ENCODE measurements at regions not wholly inside any gene's neighbourhood (a gene's known extent, or its start where the extent isn't known, plus 50 kb on each side); places are given as distances from the start of the nearest gene placed in this dataset.

- no peak overlapping the region for H3K4me3 ChIP-seq (ENCODE audit: low read length)
- no peaks in the 10 kb centered on the region for H3K9me2 ChIP-seq (replicated peaks; ENCODE audit: low read length)
- POLR2A ChIA-PET (ENCODE audit: unreplicated experiment), result no interaction called here
- H3K9ac ChIP-seq (ENCODE audit: low read length), result no peak overlapping the region
- no peaks in the 10 kb centered on the region for H3K79me2 ChIP-seq (ENCODE audit: low read length)
- H4K20me1 ChIP-seq (ENCODE audit: low read length), result no peaks in the 10 kb centered on the region
- H3K4me2 ChIP-seq (ENCODE audit: low read length), result no peak overlapping the region
- no peak overlapping the region for H2AFZ ChIP-seq (ENCODE audit: low read length)
- H3K27me3 ChIP-seq (ENCODE audit: low read length), result no peaks in the 10 kb centered on the region
- H3K9me3 ChIP-seq (ENCODE audit: low read length), result peaks cover 13% of the 10 kb centered on the region; the same call in 1 of the 2 replicates
- TF ChIP-seq, protein P1, sequence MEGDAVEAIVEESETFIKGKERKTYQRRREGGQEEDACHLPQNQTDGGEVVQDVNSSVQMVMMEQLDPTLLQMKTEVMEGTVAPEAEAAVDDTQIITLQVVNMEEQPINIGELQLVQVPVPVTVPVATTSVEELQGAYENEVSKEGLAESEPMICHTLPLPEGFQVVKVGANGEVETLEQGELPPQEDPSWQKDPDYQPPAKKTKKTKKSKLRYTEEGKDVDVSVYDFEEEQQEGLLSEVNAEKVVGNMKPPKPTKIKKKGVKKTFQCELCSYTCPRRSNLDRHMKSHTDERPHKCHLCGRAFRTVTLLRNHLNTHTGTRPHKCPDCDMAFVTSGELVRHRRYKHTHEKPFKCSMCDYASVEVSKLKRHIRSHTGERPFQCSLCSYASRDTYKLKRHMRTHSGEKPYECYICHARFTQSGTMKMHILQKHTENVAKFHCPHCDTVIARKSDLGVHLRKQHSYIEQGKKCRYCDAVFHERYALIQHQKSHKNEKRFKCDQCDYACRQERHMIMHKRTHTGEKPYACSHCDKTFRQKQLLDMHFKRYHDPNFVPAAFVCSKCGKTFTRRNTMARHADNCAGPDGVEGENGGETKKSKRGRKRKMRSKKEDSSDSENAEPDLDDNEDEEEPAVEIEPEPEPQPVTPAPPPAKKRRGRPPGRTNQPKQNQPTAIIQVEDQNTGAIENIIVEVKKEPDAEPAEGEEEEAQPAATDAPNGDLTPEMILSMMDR (conservative IDR thresholded peaks at IDR 0.05; ENCODE audit: low read depth, low read length), result no peak
- TF ChIP-seq EZH2phosphoT487 (IDR thresholded peaks at IDR 0.05; ENCODE audit: borderline replicate concordance, low read length), result no peak
- TF ChIP-seq EZH2 (IDR thresholded peaks at IDR 0.05; ENCODE audit: low read length, unreplicated experiment), result no peak
- no peak overlapping the region for H3K27ac ChIP-seq (ENCODE audit: low read length)
- no TSS peak for BruUV-seq (replicated peaks)
- intact Hi-C loops (cut with micrococcal nuclease), result no loop called here
- DNase-seq (no peak), ATAC-seq (no peak)
- CTCF ChIA-PET, result no interaction called here
- H3K4me1 ChIP-seq (ENCODE audit: insufficient read depth, low read length), result no peaks in the 10 kb centered on the region
- H3F3A ChIP-seq (ENCODE audit: low read length, unreplicated experiment), result no peaks in the 10 kb centered on the region
- H3K36me3 ChIP-seq (ENCODE audit: low read depth, low read length), result no peaks in the 10 kb centered on the region
Observed at GRCh38 chr20:40286975-40287531, 402.0 kb downstream of the MAFB start.

DNA sequence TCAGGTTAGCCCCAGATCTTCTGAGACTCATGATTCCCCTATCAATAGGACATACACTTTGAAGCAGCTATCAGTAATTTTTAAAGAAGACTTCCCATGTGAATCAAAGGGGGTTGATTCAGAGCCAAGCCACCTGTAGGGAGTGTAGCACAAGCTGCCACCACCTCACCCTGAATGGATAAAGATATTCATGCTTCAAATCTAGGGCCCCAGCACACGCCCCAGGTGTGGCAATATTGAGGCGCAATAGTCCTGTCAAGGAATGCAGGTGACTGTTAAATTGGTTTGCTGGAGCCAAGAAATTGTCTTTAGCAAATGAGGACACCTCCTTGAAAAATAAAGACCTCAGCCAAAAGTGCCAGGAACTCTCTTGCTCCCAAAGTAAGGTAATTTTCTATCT is 404.4 kb downstream of the MAFB start:
- BruUV-seq (replicated peaks), result no TSS peak
- TF ChIP-seq EZH2 (IDR thresholded peaks at IDR 0.05; ENCODE audit: low read length, unreplicated experiment) (no peak), EZH2phosphoT487 (IDR thresholded peaks at IDR 0.05; ENCODE audit: borderline replicate concordance, low read length) (no peak)
- TF ChIP-seq, protein P1 (conservative IDR thresholded peaks at IDR 0.05; ENCODE audit: low read depth, low read length), result no peak
- intact Hi-C loops (cut with micrococcal nuclease), result no loop called here
- Histone ChIP-seq H3K79me2 (ENCODE audit: low read length) (no peaks in the 10 kb centered on the region), H3K36me3 (ENCODE audit: low read depth, low read length) (no peaks in the 10 kb centered on the region), H3K4me3 (ENCODE audit: low read length) (no peak overlapping the region), H3K27me3 (ENCODE audit: low read length) (no peaks in the 10 kb centered on the region), H3K9me3 (ENCODE audit: low read length) (peaks cover 8% of the 10 kb centered on the region; the same call in 1 of the 2 replicates), H3K4me1 (ENCODE audit: insufficient read depth, low read length) (no peaks in the 10 kb centered on the region), H3K4me2 (ENCODE audit: low read length) (no peak overlapping the region), H3K27ac (ENCODE audit: low read length) (no peak overlapping the region), H3K9me2 (replicated peaks; ENCODE audit: low read length) (no peaks in the 10 kb centered on the region), H3F3A (ENCODE audit: low read length, unreplicated experiment) (no peaks in the 10 kb centered on the region), H3K9ac (ENCODE audit: low read length) (no peak overlapping the region), H2AFZ (ENCODE audit: low read length) (no peak overlapping the region), H4K20me1 (ENCODE audit: low read length) (no peaks in the 10 kb centered on the region)
- CTCF ChIA-PET, result no interaction called here
- POLR2A ChIA-PET (ENCODE audit: unreplicated experiment), result no interaction called here
- no peak for ATAC-seq
- no peak for DNase-seq

- Histone ChIP-seq H3K9me3 (ENCODE audit: low read length) (peaks cover 8% of the 10 kb centered on the region; the same call in 1 of the 2 replicates), H3K9ac (ENCODE audit: low read length) (no peak overlapping the region), H3F3A (ENCODE audit: low read length, unreplicated experiment) (no peaks in the 10 kb centered on the region), H3K27ac (ENCODE audit: low read length) (no peak overlapping the region), H3K4me2 (ENCODE audit: low read length) (no peak overlapping the region), H3K27me3 (ENCODE audit: low read length) (no peaks in the 10 kb centered on the region), H4K20me1 (ENCODE audit: low read length) (no peaks in the 10 kb centered on the region), H2AFZ (ENCODE audit: low read length) (no peak overlapping the region), H3K79me2 (ENCODE audit: low read length) (no peaks in the 10 kb centered on the region), H3K36me3 (ENCODE audit: low read depth, low read length) (no peaks in the 10 kb centered on the region), H3K9me2 (replicated peaks; ENCODE audit: low read length) (no peaks in the 10 kb centered on the region), H3K4me3 (ENCODE audit: low read length) (no peak overlapping the region), H3K4me1 (ENCODE audit: insufficient read depth, low read length) (no peaks in the 10 kb centered on the region)
- ChIA-PET CTCF (no interaction called here), POLR2A (ENCODE audit: unreplicated experiment) (no interaction called here)
- BruUV-seq (replicated peaks), result no TSS peak
- TF ChIP-seq EZH2phosphoT487 (IDR thresholded peaks at IDR 0.05; ENCODE audit: borderline replicate concordance, low read length) (no peak), EZH2 (IDR thresholded peaks at IDR 0.05; ENCODE audit: low read length, unreplicated experiment) (no peak)
- TF ChIP-seq, protein P1 (conservative IDR thresholded peaks at IDR 0.05; ENCODE audit: low read depth, low read length), result no peak
- intact Hi-C loops (cut with micrococcal nuclease), result no loop called here
- ATAC-seq (no peak), DNase-seq (no peak)
Observed at GRCh38 chr20:40283689-40284088, 405.3 kb downstream of the MAFB start.
